NCI-H524 (cell line): ENCODE measurements at regions not wholly inside any gene's neighbourhood (a gene's known extent, or its start where the extent isn't known, plus 50 kb on each side); places are given as distances from the start of the nearest gene placed in this dataset.
A peak's percentile ranks its signal among the peaks of the same experiment; 100 is the strongest.
"Not testable (repeated sequence)": the region's sequence is repeated elsewhere in the genome, so short reads cannot be mapped to it uniquely, and the experiment has no call there.

Experiments
- DNase-seq, 2 experiments: peaks; one replicate each; lab custom pipeline; 2025; lab: John Stamatoyannopoulos, UW

GRCh38 chr1:176396604-176397395 lies 66.2 kb upstream of the PAPPA2 start:
- DNase-seq = not testable (repeated sequence)

- no peak for DNase-seq
These were observed 71.4 kb upstream of the PAPPA2 start for GRCh38 chr1:176391621-176392020.

GRCh38 chr1:176384841-176385240 lies 78.1 kb upstream of the PAPPA2 start:
- DNase-seq = no peak

- no peak for DNase-seq
These were observed 80.8 kb upstream of the PAPPA2 start for GRCh38 chr1:176382163-176382562.

GRCh38 chr1:176379626-176380339 lies 83.2 kb upstream of the PAPPA2 start:
- DNase-seq = no peak

- peak; percentile 50 to 74 for DNase-seq
These were observed 87.9 kb upstream of the PAPPA2 start for GRCh38 chr1:176374967-176375569.

GRCh38 chr1:176364236-176364905 lies 98.6 kb upstream of the PAPPA2 start:
- peak in 1 of 2 experiments; percentile 45 for DNase-seq

GRCh38 chr1:176349135-176349715 lies 113.8 kb upstream of the PAPPA2 start:
- DNase-seq = not testable (repeated sequence)

- DNase-seq = no peak
These were observed 121.3 kb upstream of the PAPPA2 start for GRCh38 chr1:176341656-176342055.

- DNase-seq = no peak
These were observed 124.1 kb upstream of the PAPPA2 start for GRCh38 chr1:176338877-176339276.

- DNase-seq = no peak
These were observed 123.7 kb upstream of the COP1 start for GRCh38 chr1:176330782-176331181.

GRCh38 chr1:176325664-176326063 lies 118.6 kb upstream of the COP1 start:
- DNase-seq = no peak

- DNase-seq = no peak
These were observed 116.4 kb upstream of the COP1 start for GRCh38 chr1:176323472-176323871.

GRCh38 chr1:176315519-176316220 lies 108.6 kb upstream of the COP1 start:
- DNase-seq = no peak

- DNase-seq = not testable (repeated sequence)
These were observed 89.5 kb upstream of the COP1 start for GRCh38 chr1:176296602-176297001.

- no peak for DNase-seq
These were observed 78.9 kb upstream of the COP1 start for GRCh38 chr1:176285996-176286395.

- no peak for DNase-seq
These were observed 64.5 kb upstream of the COP1 start for GRCh38 chr1:176271572-176271971.
